Activated naive CD4-positive, alpha-beta T cell treated with Interleukin-2 at 50 U/mL for 16 hours (primary cell): ENCODE measurements at regions not wholly inside any gene's neighbourhood (a gene's known extent, or its start where the extent isn't known, plus 50 kb on each side); places are given as distances from the start of the nearest gene placed in this dataset.

ENCODE experiments used
- DNase-seq: peaks from one replicate; pipeline ENCODE4 v3.0.0-alpha.2; 2020

DNA sequence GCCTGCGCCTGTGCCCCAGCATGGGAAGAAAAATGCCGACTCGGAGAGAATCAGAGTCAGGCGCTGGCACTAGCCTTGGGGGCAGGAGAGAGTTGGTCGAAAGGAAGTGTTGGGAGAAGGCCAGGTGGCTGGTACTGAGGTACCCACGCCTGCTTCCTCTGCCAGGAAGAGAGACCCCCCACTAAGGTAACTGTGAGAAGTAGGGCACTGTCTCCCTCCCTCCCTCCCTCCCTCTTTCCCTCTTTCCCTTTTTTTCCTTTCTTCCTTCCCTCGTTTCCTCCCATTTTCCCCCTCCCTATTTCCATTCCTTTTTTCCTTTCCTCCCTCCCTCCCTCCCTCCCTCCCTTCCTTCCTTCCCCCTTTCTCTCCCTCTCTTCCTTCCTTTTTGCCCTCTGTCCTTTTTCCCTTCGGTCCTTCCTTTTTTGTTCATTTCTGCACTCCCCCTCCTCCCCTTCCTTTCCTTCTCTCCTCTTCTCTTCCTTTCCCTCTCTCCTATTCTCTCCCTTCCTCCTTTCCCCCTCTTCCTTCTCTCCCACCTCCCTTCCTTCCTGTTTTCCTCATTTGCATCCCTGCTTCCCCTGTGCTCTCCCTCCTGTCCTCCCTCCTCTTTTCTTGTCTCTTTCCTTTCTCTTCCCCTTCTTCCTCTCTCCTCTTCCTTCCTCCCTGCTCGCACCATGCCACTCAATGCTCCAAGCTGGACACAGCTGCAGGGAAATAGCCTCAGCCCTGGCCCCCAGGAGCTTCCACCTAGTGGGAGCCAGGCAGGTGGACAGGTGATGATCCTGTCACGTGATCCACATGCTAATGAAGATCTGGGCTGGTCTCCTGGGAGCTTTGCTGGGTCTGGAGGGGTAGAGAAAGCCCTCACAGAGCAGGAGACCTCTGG, 148.0 kb downstream of the DHX35 start:
- no peak for DNase-seq

DNA sequence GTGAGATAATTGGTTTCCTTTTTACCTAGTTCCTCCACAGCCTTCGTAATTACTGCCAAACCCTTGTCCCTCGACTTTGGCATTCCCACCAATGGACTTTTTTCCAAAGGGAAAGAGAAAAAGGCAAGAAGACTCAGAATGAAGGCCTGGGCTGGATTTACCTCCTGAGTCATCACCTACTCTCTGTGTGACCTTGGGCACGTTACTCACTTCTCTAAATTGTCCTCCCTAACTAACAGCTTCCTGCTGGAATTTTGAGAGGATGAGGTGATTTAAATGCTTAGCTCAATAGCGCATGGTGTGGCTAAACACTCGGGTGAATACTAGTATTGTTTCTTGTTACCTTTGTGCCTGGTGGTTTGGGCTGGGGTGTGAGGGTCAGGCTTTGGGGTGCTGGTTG, 146.6 kb downstream of the DHX35 start:
- DNase-seq: no peak

DNA sequence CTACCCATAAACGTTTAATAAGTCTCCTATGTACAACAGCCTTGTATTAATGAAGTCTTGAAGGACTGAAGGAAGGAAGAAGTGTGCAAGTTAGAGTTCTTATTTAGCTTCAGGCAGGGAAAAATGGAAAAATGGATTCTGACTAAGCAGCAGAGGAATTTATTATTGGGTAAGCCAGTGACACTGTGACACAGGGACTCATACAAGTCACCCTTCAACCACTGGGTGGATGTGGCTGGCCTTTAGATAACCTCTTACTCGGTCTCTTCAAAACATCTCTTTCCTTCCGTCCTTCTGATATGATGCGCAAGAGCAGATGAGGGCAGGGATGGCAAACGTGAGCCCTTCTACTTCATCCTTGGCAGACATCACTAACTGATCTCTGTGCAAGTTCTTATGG, 145.6 kb downstream of the DHX35 start:
- DNase-seq: no peak

DNA sequence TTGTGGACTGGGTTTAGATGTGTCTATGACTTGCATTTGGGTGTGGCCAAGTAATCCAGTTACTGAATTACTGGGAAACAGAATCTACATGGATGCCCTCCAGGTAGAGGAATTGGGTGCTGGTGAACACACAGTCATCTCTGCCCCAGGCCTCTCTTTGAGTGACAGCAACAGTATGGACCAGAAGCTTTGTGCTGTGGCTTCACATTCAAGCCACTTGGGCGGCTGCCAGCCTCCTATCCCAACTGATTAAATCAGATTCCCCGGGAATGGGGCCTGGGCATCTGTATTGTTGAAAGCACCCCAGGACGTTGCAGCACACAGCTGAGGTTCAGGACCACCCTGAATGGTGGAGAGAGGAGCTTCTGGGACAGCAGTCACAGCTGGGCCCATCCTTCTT, 144.6 kb downstream of the DHX35 start:
- DNase-seq: no peak

DNA sequence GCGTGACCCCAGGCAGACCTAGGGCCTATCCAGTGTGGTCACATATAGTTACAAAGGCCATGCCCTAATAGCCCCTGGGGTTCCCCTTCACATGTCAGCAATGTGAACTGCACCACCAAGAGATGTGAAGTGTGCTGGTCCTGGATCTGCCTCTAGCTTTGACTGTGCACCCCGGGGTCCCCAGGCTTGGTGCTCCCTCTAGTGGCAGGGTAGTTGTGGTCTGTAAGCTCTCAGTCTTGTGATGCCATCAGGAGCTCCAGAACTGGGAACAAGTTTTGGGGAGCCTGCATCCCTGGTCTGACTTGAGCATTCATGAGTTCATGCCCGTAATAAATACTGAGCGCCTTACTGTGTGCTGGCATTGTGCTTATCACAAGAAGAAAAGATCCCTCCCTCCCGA, 143.4 kb downstream of the DHX35 start:
- DNase-seq: no peak

GRCh38 chr20:39103732-39104131, 141.6 kb downstream of the DHX35 start:
- no peak for DNase-seq

DNA sequence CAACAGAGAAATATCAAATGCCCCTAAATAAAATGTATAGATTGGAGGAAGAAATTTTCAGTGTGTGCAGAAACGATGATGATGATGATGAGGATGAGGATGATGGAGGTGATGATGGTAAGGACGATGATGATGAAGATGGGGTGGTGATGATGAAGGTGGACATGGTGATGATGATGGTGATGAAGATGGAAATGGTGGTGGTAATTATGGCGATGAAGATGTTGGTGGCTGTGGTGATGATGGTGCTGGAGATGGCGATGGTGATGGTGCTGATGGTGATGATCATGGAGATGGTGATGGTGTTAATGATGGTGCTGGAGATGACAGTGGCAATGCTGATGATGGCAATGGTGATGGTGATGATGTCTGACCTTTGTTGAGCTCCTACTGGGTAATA, 141.2 kb downstream of the DHX35 start:
- no peak for DNase-seq

DNA sequence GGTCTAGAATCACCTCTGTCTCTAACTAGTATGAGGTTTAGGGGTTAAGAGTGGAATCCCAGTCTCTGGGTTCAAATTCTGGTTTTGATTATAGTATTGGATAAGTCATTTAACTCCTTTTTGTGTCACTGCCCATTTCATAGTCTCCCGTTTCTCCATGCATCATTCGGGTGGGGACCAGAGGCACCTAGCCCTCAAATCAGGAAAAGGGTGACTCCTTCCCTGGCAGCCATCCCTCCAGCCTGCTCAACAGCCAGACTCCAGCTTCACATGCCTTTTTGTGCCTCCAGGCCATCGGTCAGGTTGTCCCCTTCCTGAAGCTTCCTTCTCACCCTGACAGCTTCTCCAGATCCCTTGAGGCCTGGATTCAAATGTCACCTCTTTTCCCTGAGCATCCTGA, 139.8 kb downstream of the DHX35 start:
- no peak for DNase-seq

- no peak for DNase-seq
Observed at GRCh38 chr20:39100691-39101090, 138.5 kb downstream of the DHX35 start.

DNA sequence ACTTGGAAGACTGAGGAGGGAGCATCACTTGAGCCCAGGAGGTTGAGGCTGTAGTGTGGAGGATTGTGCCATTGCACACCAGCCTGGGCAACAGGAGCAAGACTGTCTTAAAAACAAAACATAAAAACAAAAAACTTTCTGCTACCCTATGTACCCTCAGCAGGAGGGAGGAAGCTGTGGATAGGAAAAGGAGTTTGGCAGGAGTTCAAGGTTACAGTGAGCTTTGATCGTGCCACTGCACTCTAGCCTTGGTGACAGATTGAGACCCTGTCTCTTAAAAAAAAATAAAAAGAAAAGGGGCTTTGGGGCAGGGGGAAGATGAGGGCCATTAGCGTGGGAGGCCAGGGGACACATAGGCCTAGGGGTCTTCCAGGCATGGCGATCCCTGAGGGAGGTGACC, 135.7 kb downstream of the DHX35 start:
- no peak for DNase-seq

- no peak for DNase-seq
Observed at GRCh38 chr20:39095870-39096269, 133.7 kb downstream of the DHX35 start.

DNA sequence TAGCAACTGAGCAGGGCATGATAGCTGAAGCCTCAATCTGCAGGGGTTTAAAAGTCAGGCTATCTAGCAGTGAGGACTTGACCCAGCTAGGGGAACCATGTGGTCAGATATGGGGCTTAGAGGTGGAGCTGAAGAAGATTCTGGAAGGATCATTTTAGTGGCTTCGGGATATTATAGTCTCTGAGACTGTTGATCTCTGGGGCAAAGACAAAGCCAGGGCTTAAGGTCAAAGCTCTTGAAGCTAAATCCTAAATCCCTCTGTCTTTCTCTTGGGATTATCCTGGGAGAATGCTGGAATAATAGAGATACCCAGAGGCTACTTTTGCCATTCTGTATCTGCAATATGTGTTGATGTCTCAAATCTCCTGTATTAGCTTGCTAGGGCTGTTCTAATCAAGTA, 132.2 kb downstream of the DHX35 start:
- no peak for DNase-seq

DNA sequence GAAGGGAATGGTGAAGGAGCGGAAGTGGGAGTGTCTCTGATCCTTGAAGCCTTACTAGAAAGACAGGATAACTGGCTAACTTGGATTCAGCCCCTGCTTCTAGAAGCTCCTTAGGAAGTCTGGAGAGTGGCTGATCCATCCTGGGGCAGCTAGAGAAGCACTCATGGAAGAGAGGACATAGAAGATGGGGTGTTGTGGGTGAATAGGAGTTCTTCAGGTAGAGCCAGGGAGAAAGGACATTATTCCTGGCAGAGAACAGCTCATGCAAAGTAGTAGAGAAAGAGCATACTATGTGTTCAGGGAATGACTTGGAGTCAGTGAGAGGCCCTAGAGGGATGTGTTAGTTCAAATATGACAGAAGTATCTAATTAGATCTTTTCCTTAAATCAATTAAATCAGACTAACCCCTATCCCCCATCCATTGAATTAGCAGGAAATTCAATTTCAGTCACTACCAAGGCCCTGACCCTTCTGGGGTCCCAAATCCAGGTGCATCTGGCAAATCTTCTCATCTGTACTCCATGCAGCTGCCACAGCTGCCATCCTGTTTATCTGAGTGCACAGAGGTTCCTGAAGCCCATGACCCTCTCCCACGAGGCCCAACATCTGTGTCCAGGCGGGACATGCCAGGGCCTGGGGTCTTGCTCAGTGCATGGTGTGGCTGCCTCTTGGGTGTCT, 130.7 kb downstream of the DHX35 start:
- DNase-seq: no peak

DNA sequence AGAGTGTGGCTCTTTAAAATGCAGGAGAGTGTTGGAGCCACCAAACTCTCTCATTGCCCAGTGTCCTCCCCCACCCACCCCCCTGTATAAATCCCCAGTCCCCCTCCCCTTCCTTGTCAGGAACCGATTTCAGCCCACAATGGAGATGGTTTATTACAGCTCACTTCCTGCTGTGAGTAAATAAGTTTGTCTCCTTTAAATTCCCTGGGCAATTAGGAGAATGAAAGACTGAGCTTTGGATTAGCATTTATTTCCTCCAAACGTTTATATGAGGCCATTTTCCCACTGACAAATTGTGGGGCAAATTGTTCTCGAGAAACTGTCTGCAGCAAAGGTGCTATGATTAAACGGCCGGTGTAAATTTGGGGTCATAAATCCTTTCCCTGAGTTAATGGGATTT, 128.8 kb downstream of the DHX35 start:
- DNase-seq: no peak

DNA sequence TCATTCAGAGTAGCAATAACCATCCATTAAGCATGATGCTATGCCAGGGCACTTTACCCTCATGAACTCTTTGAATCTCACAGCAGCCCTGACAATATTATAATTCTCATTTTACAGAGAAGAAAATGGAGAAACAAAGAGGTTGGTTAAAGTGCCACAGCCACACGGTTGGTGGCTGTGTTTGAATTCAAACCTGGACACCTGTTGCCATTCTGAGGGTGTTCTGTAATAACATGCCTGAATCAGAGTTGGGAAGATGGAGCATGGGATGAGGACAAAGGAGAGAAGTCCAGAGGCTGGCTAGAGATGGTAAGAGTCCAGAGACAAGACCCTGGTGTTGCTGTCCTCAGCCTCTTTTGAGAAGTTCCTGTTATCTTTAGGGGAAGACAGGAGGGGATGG, 127.7 kb downstream of the DHX35 start:
- no peak for DNase-seq
